ENCODE measurements at regions not wholly inside any gene's neighbourhood (a gene's known extent, or its start where the extent isn't known, plus 50 kb on each side); places are given as distances from the start of the nearest gene placed in this dataset.

DNA sequence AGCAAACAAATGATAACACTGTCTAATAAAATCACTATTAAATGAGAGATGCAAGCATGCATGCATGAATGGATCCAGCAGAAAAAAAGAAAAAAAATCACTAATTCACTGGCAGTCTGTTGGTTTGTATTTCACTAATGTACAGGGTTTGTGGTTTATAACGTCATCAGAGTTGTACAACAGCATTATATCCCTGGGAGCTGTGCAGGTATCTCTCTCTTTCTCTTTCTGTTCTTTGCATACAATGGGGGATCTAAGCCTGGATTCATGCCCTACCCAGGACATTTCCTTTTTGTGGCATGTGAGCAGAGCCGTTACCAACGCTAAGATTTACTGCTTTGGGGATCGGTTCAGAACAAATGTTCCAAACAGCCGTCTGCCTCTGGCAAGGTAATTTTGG lies 229.5 kb downstream of the SOX2 start:
- Histone ChIP-seq H3K4me3 (no peak overlapping the region), H3K36me3 (ENCODE audit: control insufficient read depth in 4 of 4, insufficient read depth in 4 of 4, low read length in 4 of 4) (no peaks in the 10 kb centered on the region), H3K9ac (ENCODE audit: insufficient read depth in 1 of 2, low read length in 2 of 2) (no peak overlapping the region), H3K27ac (ENCODE audit: low read depth in 1 of 2, low read length in 1 of 2) (no peak overlapping the region), H3K4me1 (ENCODE audit: control insufficient read depth in 5 of 5, insufficient read depth in 5 of 5, low read length in 5 of 5) (peaks cover 0 to 4% (median 0%) of the 10 kb centered on the region in 5 donors), H3K9me3 (ENCODE audit: control insufficient read depth in 4 of 4, insufficient read depth in 3 of 4, low read length in 3 of 4) (no peaks in the 10 kb centered on the region), H3K27me3 (ENCODE audit: control insufficient read depth in 3 of 3, insufficient read depth in 3 of 3, low read length in 2 of 3) (peaks cover 0 to 3% (median 0%) of the 10 kb centered on the region in 3 donors)
- no peak for ATAC-seq (ENCODE audit: insufficient read depth, low FRiP score)
- 20 to 27% methylated on average over 5 of the region's 5 CpGs for WGBS, 2 donors
- no peak for DNase-seq
- TF ChIP-seq, protein P1, sequence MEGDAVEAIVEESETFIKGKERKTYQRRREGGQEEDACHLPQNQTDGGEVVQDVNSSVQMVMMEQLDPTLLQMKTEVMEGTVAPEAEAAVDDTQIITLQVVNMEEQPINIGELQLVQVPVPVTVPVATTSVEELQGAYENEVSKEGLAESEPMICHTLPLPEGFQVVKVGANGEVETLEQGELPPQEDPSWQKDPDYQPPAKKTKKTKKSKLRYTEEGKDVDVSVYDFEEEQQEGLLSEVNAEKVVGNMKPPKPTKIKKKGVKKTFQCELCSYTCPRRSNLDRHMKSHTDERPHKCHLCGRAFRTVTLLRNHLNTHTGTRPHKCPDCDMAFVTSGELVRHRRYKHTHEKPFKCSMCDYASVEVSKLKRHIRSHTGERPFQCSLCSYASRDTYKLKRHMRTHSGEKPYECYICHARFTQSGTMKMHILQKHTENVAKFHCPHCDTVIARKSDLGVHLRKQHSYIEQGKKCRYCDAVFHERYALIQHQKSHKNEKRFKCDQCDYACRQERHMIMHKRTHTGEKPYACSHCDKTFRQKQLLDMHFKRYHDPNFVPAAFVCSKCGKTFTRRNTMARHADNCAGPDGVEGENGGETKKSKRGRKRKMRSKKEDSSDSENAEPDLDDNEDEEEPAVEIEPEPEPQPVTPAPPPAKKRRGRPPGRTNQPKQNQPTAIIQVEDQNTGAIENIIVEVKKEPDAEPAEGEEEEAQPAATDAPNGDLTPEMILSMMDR (IDR thresholded peaks at IDR 0.05; ENCODE audit: control extremely low read depth, extremely low read depth) = no peak

DNA sequence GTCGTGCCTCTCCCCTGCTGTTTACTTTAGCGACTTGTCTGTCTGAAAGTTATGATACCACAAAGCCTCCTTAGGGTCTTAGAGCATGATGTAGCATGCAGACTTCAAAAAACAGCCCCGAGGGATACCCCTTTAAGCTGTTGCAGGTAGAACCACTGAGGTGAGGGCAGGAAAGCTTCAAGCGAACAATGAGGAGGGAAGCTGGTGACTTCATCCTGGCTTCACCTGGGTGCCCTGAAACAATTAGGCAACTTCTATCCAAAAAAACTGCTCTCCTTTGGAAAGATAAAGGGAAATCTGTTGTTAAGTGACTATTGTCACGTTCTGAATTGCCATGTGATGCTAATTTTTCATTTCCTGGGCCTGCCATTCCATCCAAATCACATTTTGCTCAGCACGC lies 231.6 kb downstream of the SOX2 start:
- TF ChIP-seq, protein P1 (IDR thresholded peaks at IDR 0.05; ENCODE audit: control extremely low read depth, extremely low read depth) = no peak
- ATAC-seq (ENCODE audit: insufficient read depth, low FRiP score) (no peak), DNase-seq (no peak)
- 44 to 64% methylated on average over 6 of the region's 6 CpGs for WGBS, 2 donors
- H3K9ac ChIP-seq (ENCODE audit: insufficient read depth in 1 of 2, low read length in 2 of 2) = no peak overlapping the region
- no peak overlapping the region for H3K4me3 ChIP-seq
- peaks cover 0 to 3% (median 0%) of the 10 kb centered on the region in 4 donors for H3K9me3 ChIP-seq (ENCODE audit: control insufficient read depth in 4 of 4, insufficient read depth in 3 of 4, low read length in 3 of 4)
- H3K27ac ChIP-seq (ENCODE audit: low read depth in 1 of 2, low read length in 1 of 2) = no peak overlapping the region
- H3K36me3 ChIP-seq (ENCODE audit: control insufficient read depth in 4 of 4, insufficient read depth in 4 of 4, low read length in 4 of 4) = no peaks in the 10 kb centered on the region
- peaks cover 0 to 4% (median 0%) of the 10 kb centered on the region in 5 donors for H3K4me1 ChIP-seq (ENCODE audit: control insufficient read depth in 5 of 5, insufficient read depth in 5 of 5, low read length in 5 of 5)
- H3K27me3 ChIP-seq (ENCODE audit: control insufficient read depth in 3 of 3, insufficient read depth in 3 of 3, low read length in 2 of 3) = peaks cover 0 to 3% (median 0%) of the 10 kb centered on the region in 3 donors

DNA sequence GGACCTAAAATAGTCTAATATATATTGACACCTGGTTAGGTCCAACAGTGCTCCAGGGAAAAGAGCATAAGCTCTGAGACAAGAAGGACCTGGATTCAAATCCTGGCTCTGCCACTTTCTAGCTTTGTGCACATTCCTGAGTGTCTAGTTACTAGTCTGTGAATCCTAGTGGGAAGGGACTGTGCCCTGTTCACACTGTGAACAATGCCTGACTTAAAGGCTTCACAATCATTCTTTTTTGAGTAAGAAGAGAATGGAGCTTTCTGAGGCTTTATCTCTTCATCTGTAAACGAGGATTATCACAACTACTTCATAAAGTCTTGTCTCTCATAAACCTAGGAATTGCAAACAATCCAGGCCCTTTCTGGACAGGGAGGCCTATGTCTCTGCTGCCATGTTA lies 235.9 kb downstream of the SOX2 start:
- no peak overlapping the region for H3K9ac ChIP-seq (ENCODE audit: insufficient read depth in 1 of 2, low read length in 2 of 2)
- H3K36me3 ChIP-seq (ENCODE audit: control insufficient read depth in 4 of 4, insufficient read depth in 4 of 4, low read length in 4 of 4) = no peaks in the 10 kb centered on the region
- TF ChIP-seq, protein P1 (IDR thresholded peaks at IDR 0.05; ENCODE audit: control extremely low read depth, extremely low read depth) = no peak
- H3K4me3 ChIP-seq = no peak overlapping the region
- 49 to 59% methylated on average over 1 of the region's 1 CpG for WGBS, 2 donors
- peaks cover 0 to 4% (median 0%) of the 10 kb centered on the region in 5 donors for H3K4me1 ChIP-seq (ENCODE audit: control insufficient read depth in 5 of 5, insufficient read depth in 5 of 5, low read length in 5 of 5)
- H3K9me3 ChIP-seq (ENCODE audit: control insufficient read depth in 4 of 4, insufficient read depth in 3 of 4, low read length in 3 of 4) = peaks cover 0 to 3% (median 0%) of the 10 kb centered on the region in 4 donors
- no peak overlapping the region for H3K27ac ChIP-seq (ENCODE audit: low read depth in 1 of 2, low read length in 1 of 2)
- H3K27me3 ChIP-seq (ENCODE audit: control insufficient read depth in 3 of 3, insufficient read depth in 3 of 3, low read length in 2 of 3) = no peaks in the 10 kb centered on the region
- DNase-seq = no peak
- ATAC-seq (ENCODE audit: insufficient read depth, low FRiP score) = no peak

DNA sequence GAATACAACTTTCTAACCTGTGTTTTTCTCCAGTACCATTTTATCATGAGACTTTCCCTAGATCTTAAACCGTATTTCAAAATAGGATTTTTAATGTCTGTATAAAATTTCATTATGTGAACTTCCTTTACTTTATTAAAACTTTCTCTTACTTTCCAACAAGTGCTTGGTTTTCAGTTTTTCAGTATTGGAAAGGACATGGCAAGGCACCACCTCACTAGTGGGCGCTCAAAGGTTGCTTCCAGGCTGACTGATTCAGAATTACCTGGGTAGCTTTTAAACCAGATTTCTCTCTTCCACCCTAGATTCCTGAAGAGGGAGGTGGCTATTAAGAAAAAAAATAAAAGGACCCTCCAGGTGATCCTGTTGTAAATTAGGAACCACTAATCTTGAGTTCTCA lies 236.6 kb downstream of the SOX2 start:
- Histone ChIP-seq H3K4me3 (no peak overlapping the region), H3K36me3 (ENCODE audit: control insufficient read depth in 4 of 4, insufficient read depth in 4 of 4, low read length in 4 of 4) (no peaks in the 10 kb centered on the region), H3K9ac (ENCODE audit: insufficient read depth in 1 of 2, low read length in 2 of 2) (no peak overlapping the region), H3K9me3 (ENCODE audit: control insufficient read depth in 4 of 4, insufficient read depth in 3 of 4, low read length in 3 of 4) (peaks cover 0 to 3% (median 0%) of the 10 kb centered on the region in 4 donors), H3K27me3 (ENCODE audit: control insufficient read depth in 3 of 3, insufficient read depth in 3 of 3, low read length in 2 of 3) (no peaks in the 10 kb centered on the region), H3K27ac (ENCODE audit: low read depth in 1 of 2, low read length in 1 of 2) (no peak overlapping the region), H3K4me1 (ENCODE audit: control insufficient read depth in 5 of 5, insufficient read depth in 5 of 5, low read length in 5 of 5) (peaks cover 0 to 4% (median 0%) of the 10 kb centered on the region in 5 donors)
- DNase-seq (no peak), ATAC-seq (ENCODE audit: insufficient read depth, low FRiP score) (no peak)
- 76 to 80% methylated on average over 2 of the region's 2 CpGs for WGBS, 2 donors
- TF ChIP-seq, protein P1 (IDR thresholded peaks at IDR 0.05; ENCODE audit: control extremely low read depth, extremely low read depth) = no peak
